Neuronal stem cell (in vitro differentiated cells): ENCODE measurements at regions not wholly inside any gene's neighbourhood (a gene's known extent, or its start where the extent isn't known, plus 50 kb on each side); places are given as distances from the start of the nearest gene placed in this dataset.
A peak's percentile ranks its signal among the peaks of the same experiment; 100 is the strongest.

ENCODE experiments used
- DNase-seq: peaks from one replicate; pipeline ENCODE4 v3.0.0-alpha.2; 2013; ENCODE audit warnings: low spot score
- H2AFZ ChIP-seq: one replicate; pipeline ENCODE4 v1.6.1; 2013; ENCODE audit warnings: mild to moderate bottlenecking, low read length, inconsistent platforms
- H2AK5ac ChIP-seq: 2 replicates; pipeline ENCODE4 v1.6.1; 2013; ENCODE audit warnings: low read depth, mild to moderate bottlenecking, inconsistent platforms, low read length, moderate library complexity, mixed read lengths
- H2BK120ac ChIP-seq: 2 replicates; pipeline ENCODE4 v1.6.1; 2013; ENCODE audit warnings: low read depth, mild to moderate bottlenecking, inconsistent platforms, low read length, moderate library complexity, mixed read lengths
- H2BK12ac ChIP-seq: one replicate; pipeline ENCODE4 v1.6.1; 2013; ENCODE audit warnings: low read length, inconsistent platforms
- H2BK15ac ChIP-seq: 2 replicates; pipeline ENCODE4 v1.6.1; 2013; ENCODE audit warnings: mild to moderate bottlenecking, low read length, inconsistent platforms, mixed read lengths
- H2BK5ac ChIP-seq: one replicate; pipeline ENCODE4 v1.6.1; 2013; ENCODE audit warnings: inconsistent platforms, mild to moderate bottlenecking, low read length, moderate library complexity
- H3K14ac ChIP-seq: one replicate; pipeline ENCODE4 v1.6.1; 2013; ENCODE audit warnings: low read length, inconsistent platforms
- H3K18ac ChIP-seq: 2 replicates; pipeline ENCODE4 v1.6.1; 2013; ENCODE audit warnings: low read length, inconsistent platforms
- H3K23ac ChIP-seq: 2 replicates; pipeline ENCODE4 v1.6.1; 2013; ENCODE audit warnings: low read depth, mild to moderate bottlenecking, mixed read lengths, low read length, inconsistent platforms; ENCODE audit not compliant: poor library complexity
- H3K27ac ChIP-seq: replicated peaks from 3 replicates; pipeline ENCODE4 v1.5.1; 2013; ENCODE audit warnings: low read length, inconsistent platforms
- H3K27me3 ChIP-seq, 3 experiments: 2 replicates each; pipeline ENCODE4 v1.6.1; 2013; ENCODE audit warnings: low read length in 3 of 3, mild to moderate bottlenecking in 2 of 3, inconsistent platforms in 1 of 3, low read depth in 1 of 3, mixed read lengths in 1 of 3, moderate library complexity in 1 of 3; ENCODE audit not compliant: control insufficient read depth in 3 of 3, insufficient read depth in 3 of 3
- H3K36me3 ChIP-seq, 2 donors: replicated peaks in 1 of 2; 2 replicates each; pipeline ENCODE4 v1.6.1; 2013; ENCODE audit warnings: low read length in 2 of 2; ENCODE audit not compliant: control insufficient read depth in 2 of 2, insufficient read depth in 2 of 2
- H3K4ac ChIP-seq: 2 replicates; pipeline ENCODE4 v1.6.1; 2013; ENCODE audit warnings: inconsistent platforms, mild to moderate bottlenecking, low read length, moderate library complexity
- H3K4me1 ChIP-seq, 2 donors: 1 replicate in 1 of 2; 2 replicates in 1 of 2; pipeline ENCODE4 v1.6.1; 2013; ENCODE audit warnings: low read length in 2 of 2, low read depth in 1 of 2; ENCODE audit not compliant: control insufficient read depth in 2 of 2, insufficient read depth in 1 of 2
- H3K4me2 ChIP-seq: one replicate; pipeline ENCODE4 v1.6.1; 2013; ENCODE audit warnings: mild to moderate bottlenecking, low read length, inconsistent platforms; ENCODE audit not compliant: insufficient read depth, poor library complexity, severe bottlenecking
- H3K4me3 ChIP-seq, 2 donors: 2 replicates each; pipeline ENCODE4 v1.5.1; 2013; ENCODE audit warnings: low read length in 2 of 2, mild to moderate bottlenecking in 2 of 2, inconsistent platforms in 1 of 2, moderate library complexity in 1 of 2
- H3K79me1 ChIP-seq: one replicate; pipeline ENCODE4 v1.6.1; 2013; ENCODE audit warnings: low read depth, mild to moderate bottlenecking, inconsistent platforms, low read length, moderate library complexity
- H3K9ac ChIP-seq: one replicate; pipeline ENCODE4 v1.6.1; 2013; ENCODE audit warnings: mild to moderate bottlenecking, low read depth, low read length, inconsistent platforms; ENCODE audit not compliant: poor library complexity
- H3K9me3 ChIP-seq, 2 donors: replicated peaks in 1 of 2; 2 replicates each; pipeline versions ENCODE3 to v1.6.1; 2013; ENCODE audit warnings: low read length in 2 of 2, mild to moderate bottlenecking in 2 of 2, inconsistent platforms in 1 of 2, low read depth in 1 of 2, mixed read lengths in 1 of 2, moderate library complexity in 1 of 2; ENCODE audit not compliant: control insufficient read depth in 2 of 2, insufficient read depth in 1 of 2
- H4K8ac ChIP-seq: one replicate; pipeline ENCODE4 v1.6.1; 2013; ENCODE audit warnings: low read depth, mild to moderate bottlenecking, inconsistent platforms, low read length, moderate library complexity
- H4K91ac ChIP-seq: one replicate; pipeline ENCODE4 v1.6.1; 2013; ENCODE audit warnings: low read length, low read depth, mild to moderate bottlenecking, inconsistent platforms; ENCODE audit not compliant: poor library complexity
- whole genome bisulfite sequencing, 2 donors: extraction: QIAGEN DNeasy Blood & Tissue Kit; methylation state at CpG; one replicate each; pipeline ENCODE4 v1.1.7; 2013; ENCODE audit warnings: missing lambda C conversion rate in 2 of 2, mixed read lengths in 1 of 2; ENCODE audit not compliant: insufficient read length in 2 of 2, insufficient replicate concordance in 1 of 2; ENCODE audit errors: extremely low coverage in 2 of 2; 5-methylcytosine and 5-hydroxymethylcytosine counted together

DNA sequence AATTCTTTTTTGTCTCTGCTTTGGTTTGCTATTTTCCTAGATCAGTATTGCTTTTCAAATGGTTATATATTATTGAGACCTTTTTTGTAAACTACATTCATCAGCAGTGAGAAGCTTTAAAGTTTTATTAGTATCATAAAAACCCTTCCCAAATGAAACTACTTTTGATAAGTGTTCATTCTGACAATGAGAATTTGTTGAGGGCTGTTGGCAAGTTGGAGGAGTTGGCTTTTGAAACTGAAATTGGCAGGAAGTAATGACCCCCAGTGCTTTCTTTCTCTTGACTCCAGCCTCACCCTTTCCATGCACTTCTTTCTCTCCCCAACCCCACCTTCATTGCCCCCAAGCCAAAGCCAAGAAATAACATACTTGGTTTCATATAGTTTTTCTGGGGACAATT, 113.8 kb downstream of the ZIC5 start:
- no peak overlapping the region for H2BK15ac ChIP-seq
- H3K27ac ChIP-seq: no peak overlapping the region
- no peak overlapping the region for H3K18ac ChIP-seq
- no peak overlapping the region for H3K4me2 ChIP-seq
- DNase-seq: no peak
- no peak overlapping the region for H4K91ac ChIP-seq
- no peak overlapping the region for H2BK120ac ChIP-seq
- H3K36me3 ChIP-seq: no peaks in the 10 kb centered on the region
- H3K9me3 ChIP-seq: no peaks in the 10 kb centered on the region
- H3K79me1 ChIP-seq: no peaks in the 10 kb centered on the region
- no peak overlapping the region for H2AK5ac ChIP-seq
- no peaks in the 10 kb centered on the region for H3K27me3 ChIP-seq
- no peak overlapping the region for H3K14ac ChIP-seq
- H2AFZ ChIP-seq: no peak overlapping the region
- H3K23ac ChIP-seq: no peak overlapping the region
- H3K4me3 ChIP-seq: no peak overlapping the region
- no peak overlapping the region for H3K9ac ChIP-seq
- no peak overlapping the region for H3K4ac ChIP-seq
- no peak overlapping the region for H2BK12ac ChIP-seq
- no peak overlapping the region for H4K8ac ChIP-seq
- H2BK5ac ChIP-seq: no peak overlapping the region
- peaks cover 17 to 20% of the 10 kb centered on the region in 2 donors for H3K4me1 ChIP-seq

DNA sequence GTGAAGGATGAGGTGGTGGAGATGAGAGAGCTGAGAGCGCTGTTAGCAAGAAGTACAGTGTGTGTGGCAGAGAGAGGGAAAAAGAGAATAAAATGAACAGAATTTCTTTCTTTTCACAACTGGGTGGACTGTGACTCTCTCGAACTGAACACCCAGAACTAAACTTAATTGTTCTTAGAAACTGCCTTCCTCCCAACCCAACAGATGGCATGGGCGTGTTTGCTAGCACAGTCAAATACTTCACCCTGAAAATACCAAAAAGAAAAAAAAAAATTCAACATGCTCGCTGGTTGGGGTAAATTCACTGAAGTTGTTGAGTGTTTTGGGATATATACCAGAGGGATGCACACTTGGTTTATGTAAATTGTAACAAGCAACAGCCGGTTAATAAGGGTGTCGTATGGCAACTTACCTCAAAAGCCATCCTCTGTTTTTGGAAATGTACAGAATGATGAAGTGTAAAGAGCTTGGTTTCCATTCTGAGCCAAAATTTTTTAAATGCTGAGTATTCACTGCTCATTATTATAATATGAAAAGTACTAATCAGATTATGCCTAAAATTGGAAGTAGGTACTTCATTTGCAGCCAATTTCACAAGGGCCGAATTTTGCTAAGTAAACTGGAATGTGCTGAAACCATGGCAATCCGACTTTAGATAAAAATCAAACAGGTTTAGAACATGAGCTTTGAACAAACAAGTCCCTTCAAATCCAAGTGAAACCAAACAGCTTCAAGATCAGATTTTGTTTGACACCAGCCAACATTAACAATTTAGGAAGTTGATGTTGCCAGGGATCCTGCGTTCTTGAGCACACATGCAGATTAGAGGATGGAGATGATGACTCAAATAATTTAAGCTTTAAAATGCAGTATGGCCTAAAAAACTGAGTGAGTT, 115.8 kb downstream of the ZIC5 start:
- Histone ChIP-seq H4K91ac (no peak overlapping the region), H2AK5ac (no peak overlapping the region), H2BK15ac (no peak overlapping the region), H3K36me3 (no peaks in the 10 kb centered on the region), H3K4me3 (no peak overlapping the region), H3K27ac (no peak overlapping the region), H3K4me2 (no peak overlapping the region), H3K23ac (no peak overlapping the region), H3K79me1 (no peaks in the 10 kb centered on the region), H3K27me3 (no peaks in the 10 kb centered on the region), H3K18ac (no peak overlapping the region), H2BK120ac (no peak overlapping the region), H3K9me3 (no peaks in the 10 kb centered on the region), H2AFZ (no peak overlapping the region), H2BK5ac (no peak overlapping the region), H4K8ac (no peak overlapping the region), H3K4me1 (peaks cover 5 to 13% of the 10 kb centered on the region in 2 donors), H3K4ac (no peak overlapping the region), H2BK12ac (no peak overlapping the region), H3K9ac (no peak overlapping the region), H3K14ac (no peak overlapping the region)
- DNase-seq: no peak
- WGBS, 2 donors: 100% methylated on average over 1 of the region's 9 CpGs; no CpG with 5 or more reads in 1 of the 2 donors

DNA sequence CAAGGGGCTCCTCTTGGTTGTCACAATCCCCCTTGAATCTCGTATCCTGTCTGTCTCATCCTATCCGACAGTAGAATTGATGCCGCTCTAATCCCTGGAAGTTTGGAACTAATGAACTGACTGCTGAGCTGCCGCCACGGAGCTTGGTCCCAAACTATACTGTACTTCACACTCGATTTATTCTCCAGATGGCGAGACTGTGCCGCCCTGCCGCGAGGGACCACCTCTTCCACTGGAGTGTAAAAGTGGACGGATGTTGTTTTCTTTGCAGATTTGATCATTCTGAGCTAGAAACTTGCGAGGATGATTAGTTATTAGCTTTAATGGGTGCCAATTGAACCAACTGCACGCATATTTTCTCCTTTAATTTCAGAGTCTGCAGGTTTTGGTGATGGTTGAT, 117.2 kb downstream of the ZIC5 start:
- no CpG with 5 or more reads among the region's 13 CpGs for WGBS, 2 donors

DNA sequence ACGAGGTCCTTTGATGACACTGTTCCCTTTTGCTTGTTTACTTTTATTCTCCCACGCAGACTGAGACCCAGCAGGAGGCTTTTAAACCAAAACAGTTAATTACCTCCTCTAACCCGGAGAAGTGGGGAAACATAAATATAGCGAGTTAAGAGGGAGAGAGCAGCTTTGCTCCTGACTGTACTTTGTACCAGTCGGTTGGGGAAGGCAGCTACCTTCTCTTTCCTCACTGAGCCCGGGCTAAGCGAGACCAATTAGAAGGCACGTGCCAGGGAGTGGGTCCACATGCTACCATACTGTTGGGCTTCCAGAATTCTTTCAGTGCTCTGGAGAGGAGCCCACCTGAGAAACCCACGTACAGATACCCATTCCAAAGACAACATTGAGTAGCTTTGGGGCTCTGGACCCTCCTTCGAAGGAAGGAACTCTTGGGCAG, 124.2 kb downstream of the ZIC5 start:
- H3K36me3 ChIP-seq: no peaks in the 10 kb centered on the region
- peak overlapping the region; percentile 16 for H3K23ac ChIP-seq
- H3K9ac ChIP-seq: no peak overlapping the region
- H4K8ac ChIP-seq: no peak overlapping the region
- no peak overlapping the region for H3K4me2 ChIP-seq
- H3K27ac ChIP-seq: no peak overlapping the region
- H3K9me3 ChIP-seq: no peaks in the 10 kb centered on the region
- peak overlapping the region; percentile 12 for H2BK12ac ChIP-seq
- no peak overlapping the region for H4K91ac ChIP-seq
- peaks cover 0 to 5% of the 10 kb centered on the region in 2 donors for H3K4me1 ChIP-seq
- DNase-seq: no peak
- H3K27me3 ChIP-seq: no peaks in the 10 kb centered on the region
- H2BK120ac ChIP-seq: no peak overlapping the region
- no peak overlapping the region for H3K18ac ChIP-seq
- H2BK15ac ChIP-seq: peak overlapping the region; percentile 60
- peak overlapping the region; percentile 25 for H3K14ac ChIP-seq
- H3K4ac ChIP-seq: no peak overlapping the region
- H3K79me1 ChIP-seq: no peaks in the 10 kb centered on the region
- no peak overlapping the region for H2BK5ac ChIP-seq
- H2AFZ ChIP-seq: no peak overlapping the region
- H2AK5ac ChIP-seq: peak overlapping the region; percentile 82
- H3K4me3 ChIP-seq: no peak overlapping the region
- WGBS, 2 donors: no CpG with 5 or more reads among the region's 10 CpGs

More for the DNA sequence above, 117.2 kb downstream of the ZIC5 start:
- H3K18ac ChIP-seq: no peak overlapping the region
- no peaks in the 10 kb centered on the region for H3K79me1 ChIP-seq
- H2BK120ac ChIP-seq: no peak overlapping the region
- H3K4me1 ChIP-seq: peaks cover 2 to 9% of the 10 kb centered on the region in 2 donors
- no peaks in the 10 kb centered on the region for H3K36me3 ChIP-seq
- H3K4me3 ChIP-seq: no peak overlapping the region
- H2BK15ac ChIP-seq: no peak overlapping the region
- no peak overlapping the region for H2AK5ac ChIP-seq
- no peak overlapping the region for H2BK5ac ChIP-seq
- H3K4ac ChIP-seq: no peak overlapping the region
- no peak overlapping the region for H3K14ac ChIP-seq
- no peak overlapping the region for H3K23ac ChIP-seq
- no peak overlapping the region for H3K9ac ChIP-seq
- no peak overlapping the region for H4K91ac ChIP-seq
- no peak overlapping the region for H3K4me2 ChIP-seq
- no peak overlapping the region for H2BK12ac ChIP-seq
- H3K27ac ChIP-seq: no peak overlapping the region
- H3K9me3 ChIP-seq: no peaks in the 10 kb centered on the region
- H3K27me3 ChIP-seq: no peaks in the 10 kb centered on the region
- H4K8ac ChIP-seq: no peak overlapping the region
- H2AFZ ChIP-seq: no peak overlapping the region
- DNase-seq: no peak
